ENCODE measurements at regions not wholly inside any gene's neighbourhood (a gene's known extent, or its start where the extent isn't known, plus 50 kb on each side); places are given as distances from the start of the nearest gene placed in this dataset.

DNA sequence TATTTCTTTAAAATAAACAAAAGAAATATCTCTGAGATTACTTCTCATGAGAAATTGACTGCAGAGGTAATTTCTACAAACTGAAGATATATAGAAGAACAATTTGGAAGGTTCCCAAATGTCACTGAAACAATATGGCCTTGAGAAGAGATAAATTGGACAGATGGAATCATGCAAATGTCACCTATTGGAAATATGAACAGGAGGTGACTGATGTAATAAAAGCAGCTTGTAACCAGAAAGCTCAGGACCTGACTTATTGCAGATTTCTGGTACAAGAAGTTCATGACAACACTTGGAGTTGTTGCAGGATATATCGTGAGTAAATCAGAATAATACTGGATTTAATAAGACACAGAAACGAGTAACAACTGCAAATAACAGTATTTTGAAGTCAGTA lies 93.3 kb upstream of the TRHDE start:
- Mint-ChIP-seq H3K27me3 (ENCODE audit: low read depth) (no peaks in the 10 kb centered on the region), H3K36me3 (ENCODE audit: insufficient read depth in 1 of 3, low read depth in 3 of 3) (no peaks in the 10 kb centered on the region), H3K4me3 (no peak overlapping the region), H3K27ac (no peak overlapping the region), H3K4me1 (no peaks in the 10 kb centered on the region), H3K9me3 (no peaks in the 10 kb centered on the region)
- Histone ChIP-seq H3K14ac (ENCODE audit: insufficient read depth, low read length) (no peak overlapping the region), H3K9me3 (ENCODE audit: control insufficient read depth, low read depth, low read length) (no peaks in the 10 kb centered on the region), H4K8ac (replicated peaks; ENCODE audit: insufficient read length, low read depth, low read length) (no peak overlapping the region), H2BK12ac (ENCODE audit: insufficient read length, low read depth, low read length) (no peak overlapping the region), H3K18ac (ENCODE audit: insufficient read length, low read depth, low read length) (no peak overlapping the region), H3K23ac (ENCODE audit: insufficient read length, low read depth, low read length) (no peak overlapping the region), H2BK120ac (ENCODE audit: low read depth, low read length, poor library complexity, severe bottlenecking) (no peak overlapping the region), H3K79me1 (ENCODE audit: insufficient read depth, low read depth, low read length, poor library complexity, severe bottlenecking) (no peaks in the 10 kb centered on the region), H3K4me2 (ENCODE audit: insufficient read depth, insufficient read length, low read length) (no peak overlapping the region), H3K27ac (ENCODE audit: insufficient read length, low read depth, low read length) (no peak overlapping the region), H2AFZ (ENCODE audit: low read length) (no peak overlapping the region), H4K20me1 (ENCODE audit: control insufficient read depth, insufficient read depth, insufficient read length) (no peaks in the 10 kb centered on the region), H2BK15ac (ENCODE audit: low read depth, low read length) (no peak overlapping the region), H3K23me2 (ENCODE audit: insufficient read length, low read depth, low read length, poor library complexity, severe bottlenecking) (no peaks in the 10 kb centered on the region), H2BK20ac (ENCODE audit: low read depth, low read length, poor library complexity, severe bottlenecking) (no peak overlapping the region), H3K56ac (ENCODE audit: insufficient read length, low read depth, low read length) (no peak overlapping the region), H3K4me1 (ENCODE audit: insufficient read depth, low read length) (no peaks in the 10 kb centered on the region), H3K9ac (ENCODE audit: extremely low read depth, insufficient read length, low read length) (no peak overlapping the region), H3K79me2 (ENCODE audit: insufficient read depth, low read length) (no peaks in the 10 kb centered on the region), H3K4ac (ENCODE audit: low read depth, low read length) (no peak overlapping the region), H4K5ac (ENCODE audit: insufficient read length, low read depth, low read length) (no peak overlapping the region), H3T11ph (ENCODE audit: low read length) (no peak overlapping the region), H4K91ac (ENCODE audit: insufficient read length, low read depth, low read length) (no peak overlapping the region), H2AK5ac (ENCODE audit: insufficient read length, low read length) (no peak overlapping the region), H3K27me3 (ENCODE audit: insufficient read depth, low read length) (no peaks in the 10 kb centered on the region), H2BK5ac (ENCODE audit: insufficient read length, low read length) (no peak overlapping the region)
- TF ChIP-seq, protein P1, sequence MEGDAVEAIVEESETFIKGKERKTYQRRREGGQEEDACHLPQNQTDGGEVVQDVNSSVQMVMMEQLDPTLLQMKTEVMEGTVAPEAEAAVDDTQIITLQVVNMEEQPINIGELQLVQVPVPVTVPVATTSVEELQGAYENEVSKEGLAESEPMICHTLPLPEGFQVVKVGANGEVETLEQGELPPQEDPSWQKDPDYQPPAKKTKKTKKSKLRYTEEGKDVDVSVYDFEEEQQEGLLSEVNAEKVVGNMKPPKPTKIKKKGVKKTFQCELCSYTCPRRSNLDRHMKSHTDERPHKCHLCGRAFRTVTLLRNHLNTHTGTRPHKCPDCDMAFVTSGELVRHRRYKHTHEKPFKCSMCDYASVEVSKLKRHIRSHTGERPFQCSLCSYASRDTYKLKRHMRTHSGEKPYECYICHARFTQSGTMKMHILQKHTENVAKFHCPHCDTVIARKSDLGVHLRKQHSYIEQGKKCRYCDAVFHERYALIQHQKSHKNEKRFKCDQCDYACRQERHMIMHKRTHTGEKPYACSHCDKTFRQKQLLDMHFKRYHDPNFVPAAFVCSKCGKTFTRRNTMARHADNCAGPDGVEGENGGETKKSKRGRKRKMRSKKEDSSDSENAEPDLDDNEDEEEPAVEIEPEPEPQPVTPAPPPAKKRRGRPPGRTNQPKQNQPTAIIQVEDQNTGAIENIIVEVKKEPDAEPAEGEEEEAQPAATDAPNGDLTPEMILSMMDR (conservative IDR thresholded peaks at IDR 0.05): no peak
- no CpG with 5 or more reads among the region's 2 CpGs for WGBS (ENCODE audit: extremely low coverage, insufficient read length, low lambda C conversion rate)
- no peak for DNase-seq

All from H9 (cell line).